Left cardiac atrium (tissue), 4 donors: ENCODE measurements at regions not wholly inside any gene's neighbourhood (a gene's known extent, or its start where the extent isn't known, plus 50 kb on each side); places are given as distances from the start of the nearest gene placed in this dataset.

Experiments
- ATAC-seq, 2 donors: fragments of 200-7000 bp; cut with Tn5 transposase; one replicate each; pipeline ENCODE4 v1.9.1; 2020; ENCODE audit warnings: mild to moderate bottlenecking in 2 of 2, moderate library complexity in 2 of 2
- DNase-seq: peaks from one replicate; pipeline ENCODE4 v3.0.0-alpha.2; 2020
- intact Hi-C, 2 donors: fragments of 100-400 bp; cut with DNase I; formaldehyde crosslinking; loops; one replicate each; pipeline versions ENCODE4 v1.14.1 to v1.15.1; 2022 to 2023
- donor health status: DM: no; HTN: yes; CAD: no.
- donor health status: DM: no; HTN: yes; CAD: no; lungs with severe emphysema.
- donor health status: DM: yes; HTN: yes; CAD: no.
- donor health status: Dilated cardiomyopathy.

- DNase-seq: no peak
- intact Hi-C loops: no loop called here
- peak in 1 of 2 donors; percentile 36 for ATAC-seq
Measured at GRCh38 chrX:147803948-147804347, 107.8 kb upstream of the FMR1 start.

- ATAC-seq: no peak
- DNase-seq: no peak
- intact Hi-C loops: no loop called here
Measured at GRCh38 chrX:147811803-147812202, 99.9 kb upstream of the FMR1 start.

- DNase-seq (no peak), ATAC-seq (no peak)
- intact Hi-C loops: no loop called here
Measured at GRCh38 chrX:147827070-147827469, 84.6 kb upstream of the FMR1 start.

- no peak for DNase-seq
- ATAC-seq: no peak
- intact Hi-C loops: no loop called here
Measured at GRCh38 chrX:147828719-147829118, 83.0 kb upstream of the FMR1 start.

GRCh38 chrX:147832707-147833348, 78.9 kb upstream of the FMR1 start:
- intact Hi-C loops: no loop called here
- ATAC-seq: no peak
- DNase-seq: no peak

- ATAC-seq (no peak), DNase-seq (no peak)
- intact Hi-C loops: no loop called here
Measured at GRCh38 chrX:147838465-147839131, 73.1 kb upstream of the FMR1 start.

- intact Hi-C loops: no loop called here
- no peak for ATAC-seq
- DNase-seq: no peak
Measured at GRCh38 chrX:147846676-147847075, 65.0 kb upstream of the FMR1 start.

- ATAC-seq (no peak), DNase-seq (no peak)
- intact Hi-C loops: no loop called here
Measured at GRCh38 chrX:147847999-147848398, 63.7 kb upstream of the FMR1 start.

- ATAC-seq (no peak), DNase-seq (no peak)
- intact Hi-C loops: no loop called here
Measured at GRCh38 chrX:147848543-147849443, 62.9 kb upstream of the FMR1 start.

- DNase-seq: no peak
Measured at GRCh38 chrX:147850875-147851274, 60.8 kb upstream of the FMR1 start.

GRCh38 chrX:147853701-147854100, 58.0 kb upstream of the FMR1 start:
- DNase-seq (no peak), ATAC-seq (no peak)
- intact Hi-C loops: no loop called here

More at GRCh38 chrX:147850875-147851274, 60.8 kb upstream of the FMR1 start:
- intact Hi-C loops: no loop called here
- ATAC-seq: no peak

GRCh38 chrX:147859666-147860065, 52.1 kb upstream of the FMR1 start:
- no peak for DNase-seq
- intact Hi-C loops: no loop called here
- no peak for ATAC-seq
